HEK293T (cell line): ENCODE measurements at regions not wholly inside any gene's neighbourhood (a gene's known extent, or its start where the extent isn't known, plus 50 kb on each side); places are given as distances from the start of the nearest gene placed in this dataset.

Source experiments
- BHLHE40 ChIP-seq: fragments of 450-650 bp; IDR thresholded peaks from 2 replicates; pipeline ENCODE4 v1.6.1; 2016; ENCODE audit warnings: mild to moderate bottlenecking, moderate library complexity, borderline replicate concordance
- ELF4 ChIP-seq: fragments of 450-650 bp; IDR thresholded peaks from 2 replicates; pipeline ENCODE4 v1.6.1; 2017; ENCODE audit warnings: antibody characterized with exemption
- FOXK2 ChIP-seq: fragments of 450-650 bp; IDR thresholded peaks from 2 replicates; pipeline ENCODE4 v1.6.1; 2016; ENCODE audit warnings: mild to moderate bottlenecking
- HDGF ChIP-seq: fragments of 450-650 bp; IDR thresholded peaks from 2 replicates; pipeline ENCODE4 v1.6.1; 2017; ENCODE audit warnings: antibody characterized with exemption, borderline replicate concordance
- LEF1 ChIP-seq: fragments of 450-650 bp; IDR thresholded peaks from 2 replicates; pipeline ENCODE4 v1.6.1; 2017; ENCODE audit warnings: mild to moderate bottlenecking, borderline replicate concordance
- NFRKB ChIP-seq: fragments of 450-650 bp; IDR thresholded peaks from 2 replicates; pipeline ENCODE4 v1.6.1; 2016; ENCODE audit warnings: mild to moderate bottlenecking, moderate library complexity
- PKNOX1 ChIP-seq: fragments of 450-650 bp; IDR thresholded peaks from 2 replicates; pipeline ENCODE4 v1.6.1; 2016
- SP1 ChIP-seq: fragments of 450-650 bp; IDR thresholded peaks from 2 replicates; pipeline ENCODE4 v1.6.1; 2017
- SUZ12 ChIP-seq: fragments of 450-650 bp; IDR thresholded peaks from 2 replicates; pipeline ENCODE4 v1.6.1; 2016; ENCODE audit warnings: mild to moderate bottlenecking
- TARDBP ChIP-seq: fragments of 450-650 bp; IDR thresholded peaks from 2 replicates; pipeline ENCODE4 v1.6.1; 2016

- no peak for TF ChIP-seq PKNOX1
- TF ChIP-seq SUZ12, result no peak
- TF ChIP-seq FOXK2, result no peak
- no peak for TF ChIP-seq BHLHE40
- TF ChIP-seq NFRKB, result no peak
- no peak for TF ChIP-seq ELF4
- no peak for TF ChIP-seq SP1
- TF ChIP-seq TARDBP, result no peak
- TF ChIP-seq LEF1, result no peak
- TF ChIP-seq HDGF, result no peak
Measured at GRCh38 chr3:191795196-191795595, 334.2 kb downstream of the PYDC2 start.
